Endothelial cell of umbilical vein (primary cell): ENCODE measurements at regions not wholly inside any gene's neighbourhood (a gene's known extent, or its start where the extent isn't known, plus 50 kb on each side); places are given as distances from the start of the nearest gene placed in this dataset.

ENCODE experiments used
- BruUV-seq: library from RNA; stranded (reverse); fragments of 400-500 nt; replicated peaks from 2 replicates; lab custom pipeline; 2021; lab: Mats Ljungman, UMichigan
- CTCF ChIA-PET: fragments of 300-600, 350-600 bp; sonication (Branson Sonifier 250); formaldehyde crosslinking; loops from one replicate; lab custom pipeline; 2021; ENCODE audit warnings: antibody characterized with exemption, inconsistent platforms; lab: Charles Lee
- POLR2A ChIA-PET: fragments of 300-600, 350-600 bp; sonication (Branson Sonifier 250); formaldehyde crosslinking; loops from one replicate; lab custom pipeline; 2021; ENCODE audit warnings: antibody characterized with exemption, inconsistent platforms; lab: Charles Lee
- DNase-seq: peaks from one replicate; pipeline ENCODE4 v3.0.0-alpha.2; 2011; ENCODE audit warnings: low read depth, low spot score
- FAIRE-seq: peaks from 2 replicates; lab custom pipeline; 2011; peaks lifted over from hg19 to GRCh38; lab: Jason Lieb, UNC
- H2AFZ ChIP-seq: 2 replicates; pipeline ENCODE4 v1.6.0; 2012; ENCODE audit warnings: low read depth, low read length, control low read depth, inconsistent platforms
- H3K27ac ChIP-seq: 2 replicates; pipeline ENCODE4 v1.5.1; 2011; ENCODE audit warnings: low read depth, mild to moderate bottlenecking, control low read depth, low read length, moderate library complexity; ENCODE audit not compliant: insufficient read depth
- H3K27me3 ChIP-seq, 2 experiments: 2 replicates each; pipeline versions ENCODE4 v1.6.0 to v1.6.1; 2011; ENCODE audit warnings: low read length in 2 of 2, mixed read lengths in 1 of 2; ENCODE audit not compliant: control insufficient read depth in 2 of 2, insufficient read depth in 2 of 2
- H3K36me3 ChIP-seq, 2 experiments: 2 replicates in 1 of 2; 3 replicates in 1 of 2; pipeline ENCODE4 v1.5.1; 2011; ENCODE audit warnings: low read length in 2 of 2, mild to moderate bottlenecking in 1 of 2, moderate library complexity in 1 of 2; ENCODE audit not compliant: control insufficient read depth in 2 of 2, insufficient read depth in 2 of 2; ENCODE audit errors: extremely low read depth in 1 of 2
- H3K4me1 ChIP-seq: 3 replicates; pipeline ENCODE4 v1.5.1; 2011; ENCODE audit warnings: mild to moderate bottlenecking, low read length; ENCODE audit not compliant: control insufficient read depth, insufficient read depth; ENCODE audit errors: extremely low read depth
- H3K4me2 ChIP-seq: 2 replicates; pipeline ENCODE4 v1.6.1; 2011; ENCODE audit warnings: low read length, control low read depth, mixed read lengths; ENCODE audit not compliant: insufficient read depth
- H3K4me3 ChIP-seq, 3 experiments: fragments of 200-600 bp in 1 of 3; sonication (generic), shearing (Covaris generic) in 1 of 3; replicated peaks in 1 of 3; 2 replicates each; pipeline ENCODE4 v1.5.1; 2011 to 2016; ENCODE audit warnings: control low read depth in 3 of 3, low read length in 3 of 3, mild to moderate bottlenecking in 2 of 3, inconsistent platforms in 1 of 3, low read depth in 1 of 3, moderate library complexity in 1 of 3; ENCODE audit not compliant: insufficient read depth in 1 of 3
- H3K79me2 ChIP-seq: 2 replicates; pipeline ENCODE4 v1.6.0; 2012; ENCODE audit warnings: low read length, inconsistent platforms; ENCODE audit not compliant: control insufficient read depth, insufficient read depth
- H3K9ac ChIP-seq: replicated peaks from 2 replicates; pipeline ENCODE3; 2011; ENCODE audit warnings: low read length, control low read depth; ENCODE audit not compliant: insufficient read depth; ENCODE audit errors: extremely low read depth
- H3K9me1 ChIP-seq: replicated peaks from 3 replicates; pipeline ENCODE4 v1.6.0; 2011; ENCODE audit warnings: mild to moderate bottlenecking, low read length; ENCODE audit not compliant: control insufficient read depth, insufficient read depth; ENCODE audit errors: extremely low read depth
- H3K9me3 ChIP-seq: replicated peaks from 2 replicates; pipeline ENCODE4 v1.5.1; 2012; ENCODE audit warnings: low read length, inconsistent platforms; ENCODE audit not compliant: control insufficient read depth, insufficient read depth
- H4K20me1 ChIP-seq: replicated peaks from 2 replicates; pipeline ENCODE3; 2011; ENCODE audit warnings: mild to moderate bottlenecking, low read length; ENCODE audit not compliant: control insufficient read depth, insufficient read depth; ENCODE audit errors: extremely low read depth
- EZH2 ChIP-seq: IDR thresholded peaks from 2 replicates; pipeline ENCODE4 v1.6.1; 2012; ENCODE audit warnings: borderline replicate concordance, low read depth, mild to moderate bottlenecking, moderate library complexity, low read length, inconsistent platforms; ENCODE audit not compliant: severe bottlenecking
- FOS ChIP-seq: IDR thresholded peaks from 2 replicates; pipeline ENCODE4 v1.6.1; 2011; ENCODE audit warnings: mild to moderate bottlenecking, low read length, moderate library complexity, borderline replicate concordance; ENCODE audit not compliant: insufficient read depth
- GATA2 ChIP-seq: IDR thresholded peaks from 2 replicates; pipeline ENCODE4 v1.7.0; 2011; ENCODE audit warnings: low read depth, mild to moderate bottlenecking, moderate library complexity, mixed read lengths, low read length; ENCODE audit not compliant: insufficient read length, insufficient read depth
- JUN ChIP-seq: IDR thresholded peaks from 2 replicates; pipeline ENCODE4 v1.6.1; 2011; ENCODE audit warnings: borderline replicate concordance, low read depth; ENCODE audit not compliant: insufficient read length, insufficient read depth
- MYC ChIP-seq: IDR thresholded peaks from one replicate; pipeline ENCODE4 v1.6.1; 2011; ENCODE audit warnings: mild to moderate bottlenecking, low read depth, low read length
- POLR2A ChIP-seq: IDR thresholded peaks from 2 replicates; pipeline ENCODE4 v1.6.1; 2012; ENCODE audit warnings: low read depth, mild to moderate bottlenecking, control low read depth, low read length
- POLR2AphosphoS5 ChIP-seq: IDR thresholded peaks from 2 replicates; pipeline ENCODE4 v1.6.1; 2012; ENCODE audit warnings: low read depth, mild to moderate bottlenecking, control low read depth, low read length, moderate library complexity; ENCODE audit not compliant: insufficient read depth
- dilution Hi-C: fragments of 300-500 bp; cut with MboI; formaldehyde crosslinking; loops from one replicate; pipeline ENCODE4 v1.15.0; 2019; ENCODE audit warnings: low sequenced_read_pairs; ENCODE audit not compliant: extremely low pct_ligation_motif_present
- intact Hi-C: fragments of 100-400 bp; cut with micrococcal nuclease; formaldehyde crosslinking; loops from one replicate; pipeline ENCODE4 v1.10.0; 2022
- TF ChIP-seq, protein P1 (sequence below): IDR thresholded peaks from 2 replicates; pipeline ENCODE4 v1.6.1; 2011; ENCODE audit not compliant: insufficient read depth, insufficient read length
- TF ChIP-seq, protein P2 (sequence below), 2 donors: IDR thresholded peaks; 1 replicate in 1 of 2; 2 replicates in 1 of 2; pipeline ENCODE4 v1.5.1; 2011; ENCODE audit warnings: low read length in 2 of 2, mild to moderate bottlenecking in 2 of 2, moderate library complexity in 2 of 2, control low read depth in 1 of 2, inconsistent platforms in 1 of 2, low read depth in 1 of 2; ENCODE audit not compliant: insufficient read depth in 1 of 2; ENCODE audit errors: extremely low read depth in 1 of 2

DNA sequence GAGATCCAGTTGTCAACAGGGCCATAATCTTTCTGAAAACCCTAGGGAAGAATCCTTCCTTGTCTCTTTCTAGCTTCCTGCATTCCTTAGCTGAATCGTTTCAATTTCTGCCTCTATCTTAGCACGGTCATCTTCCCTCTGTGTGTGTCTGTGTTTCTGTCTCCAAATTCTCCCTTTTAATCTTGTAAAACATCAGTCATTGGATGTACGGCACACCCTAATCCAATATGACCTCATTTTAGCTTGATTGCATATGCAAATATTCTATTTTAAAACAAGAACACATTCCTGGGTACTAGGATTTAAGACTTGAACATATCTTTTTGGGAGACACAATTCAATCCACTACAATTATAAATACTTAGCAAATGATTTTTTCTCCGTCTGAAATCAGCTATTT lies 600.3 kb downstream of the GBE1 start:
- ChIA-PET CTCF (interaction anchor here (0.7 to 1.5 kb wide), 2 partner anchors 9 to 12 kb away, joined by 3 read pairs; no protein-coding TSS in a partner anchor), POLR2A (no interaction called here)
- no peaks in the 10 kb centered on the region for H3K79me2 ChIP-seq
- H3K27me3 ChIP-seq: no peaks in the 10 kb centered on the region
- FAIRE-seq (no peak), DNase-seq (no peak)
- dilution Hi-C loops: no loop called here
- no peaks in the 10 kb centered on the region for H3K36me3 ChIP-seq
- no peaks in the 10 kb centered on the region for H3K9me3 ChIP-seq
- intact Hi-C loops: no loop called here
- TF ChIP-seq POLR2A (no peak), GATA2 (no peak), JUN (no peak), EZH2 (no peak), MYC (no peak), POLR2AphosphoS5 (no peak), FOS (no peak)
- TF ChIP-seq, protein P1, sequence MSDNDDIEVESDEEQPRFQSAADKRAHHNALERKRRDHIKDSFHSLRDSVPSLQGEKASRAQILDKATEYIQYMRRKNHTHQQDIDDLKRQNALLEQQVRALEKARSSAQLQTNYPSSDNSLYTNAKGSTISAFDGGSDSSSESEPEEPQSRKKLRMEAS: no peak
- TF ChIP-seq, protein P2, sequence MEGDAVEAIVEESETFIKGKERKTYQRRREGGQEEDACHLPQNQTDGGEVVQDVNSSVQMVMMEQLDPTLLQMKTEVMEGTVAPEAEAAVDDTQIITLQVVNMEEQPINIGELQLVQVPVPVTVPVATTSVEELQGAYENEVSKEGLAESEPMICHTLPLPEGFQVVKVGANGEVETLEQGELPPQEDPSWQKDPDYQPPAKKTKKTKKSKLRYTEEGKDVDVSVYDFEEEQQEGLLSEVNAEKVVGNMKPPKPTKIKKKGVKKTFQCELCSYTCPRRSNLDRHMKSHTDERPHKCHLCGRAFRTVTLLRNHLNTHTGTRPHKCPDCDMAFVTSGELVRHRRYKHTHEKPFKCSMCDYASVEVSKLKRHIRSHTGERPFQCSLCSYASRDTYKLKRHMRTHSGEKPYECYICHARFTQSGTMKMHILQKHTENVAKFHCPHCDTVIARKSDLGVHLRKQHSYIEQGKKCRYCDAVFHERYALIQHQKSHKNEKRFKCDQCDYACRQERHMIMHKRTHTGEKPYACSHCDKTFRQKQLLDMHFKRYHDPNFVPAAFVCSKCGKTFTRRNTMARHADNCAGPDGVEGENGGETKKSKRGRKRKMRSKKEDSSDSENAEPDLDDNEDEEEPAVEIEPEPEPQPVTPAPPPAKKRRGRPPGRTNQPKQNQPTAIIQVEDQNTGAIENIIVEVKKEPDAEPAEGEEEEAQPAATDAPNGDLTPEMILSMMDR (IDR thresholded peaks at IDR 0.05; ENCODE audit: extremely low read depth in 1 of 2, insufficient read depth in 1 of 2, low read depth in 1 of 2, low read length in 2 of 2): no peak
- no TSS peak for BruUV-seq
- no peak overlapping the region for H3K9ac ChIP-seq
- H3K4me2 ChIP-seq: no peak overlapping the region
- H3K9me1 ChIP-seq: no peaks in the 10 kb centered on the region
- H3K4me3 ChIP-seq: no peak overlapping the region
- H4K20me1 ChIP-seq: no peaks in the 10 kb centered on the region
- H2AFZ ChIP-seq: no peak overlapping the region
- H3K27ac ChIP-seq: no peak overlapping the region
- H3K4me1 ChIP-seq: no peaks in the 10 kb centered on the region
